BLaER1 treated with 17β-estradiol and CSF1 and Interleukin-3, amounts not matched to agents 10 nM and 100 nM (cell line): ENCODE measurements at regions not wholly inside any gene's neighbourhood (a gene's known extent, or its start where the extent isn't known, plus 50 kb on each side); places are given as distances from the start of the nearest gene placed in this dataset.
"Not testable (repeated sequence)": the region's sequence is repeated elsewhere in the genome, so short reads cannot be mapped to it uniquely, and the experiment has no call there.

ENCODE experiments used
- H3K27ac ChIP-seq, 11 experiments: shearing (Covaris generic); formaldehyde crosslinking; 2 replicates each; pipeline ENCODE4 v1.8.1; 2022
- H3K27me3 ChIP-seq, 11 experiments: shearing (Covaris generic); formaldehyde crosslinking; 2 replicates each; pipeline ENCODE4 v1.8.1; 2022
- H3K36me3 ChIP-seq, 11 experiments: shearing (Covaris generic); formaldehyde crosslinking; 2 replicates each; pipeline ENCODE4 v1.8.1; 2022
- H3K4me1 ChIP-seq, 10 experiments: shearing (Covaris generic); formaldehyde crosslinking; 2 replicates each; pipeline ENCODE4 v1.8.1; 2022
- H3K4me2 ChIP-seq, 11 experiments: shearing (Covaris generic); formaldehyde crosslinking; 2 replicates each; pipeline ENCODE4 v1.8.1; 2022
- H3K4me3 ChIP-seq, 10 experiments: shearing (Covaris generic); formaldehyde crosslinking; 2 replicates each; pipeline ENCODE4 v1.8.1; 2022
- H3K9ac ChIP-seq, 11 experiments: shearing (Covaris generic); formaldehyde crosslinking; 2 replicates each; pipeline ENCODE4 v1.8.1; 2022
- H3K9me3 ChIP-seq, 11 experiments: shearing (Covaris generic); formaldehyde crosslinking; replicated peaks in 1 of 11; 2 replicates each; pipeline ENCODE4 v1.8.1; 2022
- H4K20me1 ChIP-seq, 11 experiments: shearing (Covaris generic); formaldehyde crosslinking; 2 replicates each; pipeline ENCODE4 v1.8.1; 2022
- Cebpa-rat ChIP-seq, 11 experiments: shearing (Covaris generic); IDR thresholded peaks; 2 replicates each; pipeline ENCODE4 v1.8.1; 2022

DNA sequence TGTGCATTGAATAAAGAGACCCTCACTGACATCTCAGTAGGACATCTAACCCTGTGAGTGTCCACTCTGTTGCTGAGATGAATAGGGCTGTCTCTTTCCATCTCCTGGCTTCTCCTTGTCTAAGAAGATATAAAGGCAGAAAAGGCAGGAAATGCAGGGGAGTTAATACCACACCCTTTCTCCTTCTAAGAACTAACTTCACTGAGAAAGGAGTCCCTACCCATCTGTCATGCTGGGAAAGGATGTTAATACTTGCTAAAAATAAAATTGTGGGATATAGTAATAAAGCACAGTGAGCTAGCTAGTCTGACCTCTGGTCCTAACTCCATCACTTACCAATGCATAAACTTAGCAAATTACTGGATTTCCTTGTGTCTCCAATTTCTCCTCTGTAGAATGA lies 213.9 kb upstream of the FIGN start:
- Histone ChIP-seq H3K36me3 (no peaks in the 10 kb centered on the region), H3K9ac (no peak overlapping the region), H4K20me1 (no peaks in the 10 kb centered on the region), H3K27ac (no peak overlapping the region), H3K4me2 (no peak overlapping the region), H3K4me3 (no peak overlapping the region), H3K4me1 (no peaks in the 10 kb centered on the region), H3K27me3 (no peaks in the 10 kb centered on the region), H3K9me3 (no peaks in the 10 kb centered on the region)
- no peak for TF ChIP-seq Cebpa-rat (IDR thresholded peaks at IDR 0.05)

DNA sequence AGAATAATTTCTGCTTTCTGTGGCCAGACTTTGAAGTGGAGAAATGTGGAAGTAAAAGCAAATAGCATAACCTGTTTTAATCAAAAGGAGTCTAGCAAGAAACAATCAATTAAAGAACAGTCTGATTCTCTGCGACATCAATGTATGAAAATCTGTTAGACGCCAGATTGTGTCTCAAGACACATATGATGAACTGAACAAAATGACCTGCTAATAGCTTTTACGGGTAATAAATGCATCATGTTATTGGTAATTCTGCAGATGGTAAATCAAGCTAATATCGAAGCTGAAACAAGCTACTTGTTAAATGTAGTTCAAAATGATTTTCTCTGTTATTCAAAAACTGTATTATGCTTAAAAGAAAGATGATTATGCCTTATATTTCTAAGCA lies 208.5 kb upstream of the FIGN start:
- no peaks in the 10 kb centered on the region for H3K36me3 ChIP-seq
- no peak overlapping the region for H3K4me2 ChIP-seq
- H4K20me1 ChIP-seq, result no peaks in the 10 kb centered on the region
- no peak overlapping the region for H3K9ac ChIP-seq
- no peaks in the 10 kb centered on the region for H3K9me3 ChIP-seq
- no peak for TF ChIP-seq Cebpa-rat (IDR thresholded peaks at IDR 0.05)
- no peak overlapping the region for H3K27ac ChIP-seq
- no peak overlapping the region for H3K4me3 ChIP-seq
- no peaks in the 10 kb centered on the region for H3K4me1 ChIP-seq
- H3K27me3 ChIP-seq, result no peaks in the 10 kb centered on the region

DNA sequence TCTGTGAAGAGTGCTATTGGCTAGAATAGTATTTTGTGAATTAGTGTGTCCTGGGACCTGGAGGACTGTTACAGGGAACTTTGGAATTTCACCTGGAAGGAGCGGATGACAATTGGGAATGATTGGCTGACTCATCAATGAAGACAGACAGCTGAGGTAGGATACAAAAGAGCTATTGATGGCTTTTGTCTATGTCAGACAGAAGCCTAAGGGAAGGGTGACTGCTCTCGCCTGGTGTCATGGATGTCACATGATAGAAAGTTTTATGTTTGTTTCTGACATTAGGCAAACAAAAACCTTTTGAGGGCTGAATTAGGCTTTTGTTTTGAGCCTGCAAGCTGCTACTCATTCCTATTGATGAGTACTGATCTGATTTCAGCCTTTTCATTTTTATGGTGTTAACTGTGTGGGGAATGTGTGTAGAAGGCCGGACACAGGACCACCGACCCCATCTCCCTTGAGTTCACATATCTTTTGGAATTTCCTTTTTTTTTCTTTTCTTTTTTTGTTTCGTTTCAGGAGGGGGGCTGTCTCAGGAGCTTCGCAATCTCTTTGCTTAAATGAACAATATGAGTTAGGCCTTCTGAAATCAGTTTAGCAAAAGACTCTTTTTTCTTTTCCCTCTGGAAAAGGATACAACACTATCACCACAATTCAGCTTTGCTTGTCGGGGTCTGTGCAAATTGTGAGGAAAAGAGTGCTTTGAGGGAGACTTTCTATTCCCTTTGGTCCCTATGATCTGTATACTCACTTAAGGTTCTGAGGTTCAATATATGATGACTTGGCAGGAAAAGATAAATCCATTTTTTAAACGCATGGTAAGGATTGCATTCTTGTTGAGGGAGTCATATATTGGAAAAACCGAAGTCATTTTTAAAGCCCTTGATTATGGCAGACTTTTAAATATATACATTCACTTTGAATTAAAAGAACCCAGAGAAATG lies 207.9 kb upstream of the FIGN start:
- Histone ChIP-seq H3K4me3 (no peak overlapping the region), H3K4me2 (no peak overlapping the region), H3K9ac (no peak overlapping the region), H3K9me3 (no peaks in the 10 kb centered on the region), H4K20me1 (no peaks in the 10 kb centered on the region), H3K36me3 (no peaks in the 10 kb centered on the region), H3K27ac (no peak overlapping the region), H3K4me1 (0 out of 20 replicates have a peak, but pooled peaks cover 0 to 1% (median 0%) of the 10 kb centered on the region in 10 experiments), H3K27me3 (no peaks in the 10 kb centered on the region)
- TF ChIP-seq Cebpa-rat (IDR thresholded peaks at IDR 0.05), result no peak

DNA sequence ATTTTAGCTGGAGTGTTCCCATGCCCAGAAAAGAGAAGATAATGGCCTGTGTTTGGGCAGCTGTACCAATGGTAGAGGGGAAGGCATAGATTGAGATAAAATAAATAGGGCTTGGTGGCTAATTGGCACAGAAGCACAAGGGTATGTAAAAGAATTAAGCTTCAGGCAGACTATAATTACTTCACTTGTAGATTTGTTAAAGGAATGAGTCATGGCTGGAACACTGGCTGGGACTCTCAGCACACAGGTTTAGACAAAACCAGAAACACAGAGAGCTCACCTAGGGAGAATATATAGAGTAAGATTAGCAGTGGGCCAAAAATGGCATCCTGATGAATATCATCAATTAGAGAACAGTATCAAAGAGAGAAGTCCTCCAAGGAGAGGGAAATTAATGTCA lies 198.3 kb upstream of the FIGN start:
- Histone ChIP-seq H3K9me3 (no peaks in the 10 kb centered on the region), H3K4me3 (no peak overlapping the region), H3K27me3 (no peaks in the 10 kb centered on the region), H3K4me1 (peaks cover 0 to 8% (median 0%) of the 10 kb centered on the region in 10 experiments; a peak in 1 of 20 replicates), H3K9ac (no peak overlapping the region), H4K20me1 (no peaks in the 10 kb centered on the region), H3K4me2 (no peak overlapping the region), H3K36me3 (no peaks in the 10 kb centered on the region), H3K27ac (no peak overlapping the region)
- no peak for TF ChIP-seq Cebpa-rat (IDR thresholded peaks at IDR 0.05)

DNA sequence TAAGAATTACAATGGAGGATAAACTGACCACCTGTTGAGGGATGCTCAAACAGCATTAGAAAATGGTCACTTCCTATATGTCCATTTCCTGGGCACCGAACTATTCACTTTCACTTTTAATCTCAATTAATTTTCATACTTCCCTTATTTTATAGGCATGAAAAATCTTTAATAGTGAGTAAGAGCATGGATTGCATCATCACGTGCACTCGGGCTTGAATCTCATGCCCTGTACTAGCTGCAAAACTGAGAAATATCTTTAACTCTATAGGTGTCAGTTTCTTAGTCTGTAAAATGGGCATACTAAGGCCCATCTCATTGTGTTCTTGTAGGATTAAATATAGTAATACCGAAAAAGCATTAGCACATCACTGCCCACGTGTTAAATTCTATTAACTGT lies 183.9 kb upstream of the FIGN start:
- Histone ChIP-seq H3K9ac (no peak overlapping the region), H3K9me3 (no peaks in the 10 kb centered on the region), H4K20me1 (no peaks in the 10 kb centered on the region), H3K4me3 (no peak overlapping the region), H3K4me2 (no peak overlapping the region), H3K36me3 (no peaks in the 10 kb centered on the region), H3K4me1 (no peaks in the 10 kb centered on the region), H3K27me3 (no peaks in the 10 kb centered on the region), H3K27ac (no peak overlapping the region)
- TF ChIP-seq Cebpa-rat (IDR thresholded peaks at IDR 0.05), result peak in 4 of 11 experiments; percentile 19 to 37 (median 30); a peak in 3 of 22 replicates

DNA sequence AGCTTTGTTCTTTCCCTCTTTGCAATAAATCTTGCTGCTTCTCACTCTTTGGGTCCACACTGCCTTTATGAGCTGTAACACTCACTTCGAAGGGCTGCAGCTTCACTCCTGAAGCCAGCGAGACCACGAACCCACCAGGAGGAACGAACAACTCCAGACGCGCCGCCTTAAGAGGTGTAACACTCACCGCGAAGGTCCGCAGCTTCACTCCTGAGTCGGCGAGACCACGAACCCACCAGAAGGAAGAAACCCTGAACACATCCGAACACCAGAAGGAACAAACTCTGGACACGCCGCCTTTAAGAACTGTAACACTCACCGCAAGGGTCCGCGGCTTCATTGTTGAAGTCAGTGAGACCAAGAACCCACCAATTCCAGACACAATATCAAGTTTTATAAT lies 178.7 kb upstream of the FIGN start:
- H3K36me3 ChIP-seq, H4K20me1 ChIP-seq, H3K4me1 ChIP-seq, H3K27me3 ChIP-seq, H3K9ac ChIP-seq, H3K27ac ChIP-seq, H3K4me2 ChIP-seq, H3K4me3 ChIP-seq: not testable (repeated sequence)
- peaks cover 10 to 39% (median 27%) of the 10 kb centered on the region in 11 experiments for H3K9me3 ChIP-seq

DNA sequence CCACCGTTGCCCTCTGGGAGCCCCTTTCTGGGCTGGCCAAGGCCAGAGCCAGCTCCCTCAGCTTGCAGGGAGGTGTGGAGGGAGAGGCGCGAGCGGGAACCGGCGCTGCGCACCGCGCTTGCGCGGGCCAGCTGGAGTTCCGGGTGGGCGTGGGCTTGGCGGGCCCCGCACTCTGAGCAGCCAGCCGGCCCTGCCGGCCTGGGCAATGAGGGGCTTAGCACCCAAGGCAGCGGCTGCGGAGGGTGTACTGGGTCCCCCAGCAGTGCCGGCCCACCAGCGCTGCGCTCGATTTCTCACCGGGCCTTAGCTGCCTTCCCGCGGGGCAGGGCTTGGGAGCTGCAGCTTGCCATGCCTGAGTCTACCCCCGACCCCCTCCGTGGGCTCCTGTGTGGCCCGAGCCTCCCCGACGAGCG lies 177.7 kb upstream of the FIGN start:
- H3K4me3 ChIP-seq, H3K4me2 ChIP-seq, H3K36me3 ChIP-seq, H4K20me1 ChIP-seq, H3K27ac ChIP-seq, H3K9ac ChIP-seq, H3K27me3 ChIP-seq, H3K4me1 ChIP-seq: not testable (repeated sequence)
- peaks cover 16 to 43% (median 31%) of the 10 kb centered on the region in 11 experiments for H3K9me3 ChIP-seq

DNA sequence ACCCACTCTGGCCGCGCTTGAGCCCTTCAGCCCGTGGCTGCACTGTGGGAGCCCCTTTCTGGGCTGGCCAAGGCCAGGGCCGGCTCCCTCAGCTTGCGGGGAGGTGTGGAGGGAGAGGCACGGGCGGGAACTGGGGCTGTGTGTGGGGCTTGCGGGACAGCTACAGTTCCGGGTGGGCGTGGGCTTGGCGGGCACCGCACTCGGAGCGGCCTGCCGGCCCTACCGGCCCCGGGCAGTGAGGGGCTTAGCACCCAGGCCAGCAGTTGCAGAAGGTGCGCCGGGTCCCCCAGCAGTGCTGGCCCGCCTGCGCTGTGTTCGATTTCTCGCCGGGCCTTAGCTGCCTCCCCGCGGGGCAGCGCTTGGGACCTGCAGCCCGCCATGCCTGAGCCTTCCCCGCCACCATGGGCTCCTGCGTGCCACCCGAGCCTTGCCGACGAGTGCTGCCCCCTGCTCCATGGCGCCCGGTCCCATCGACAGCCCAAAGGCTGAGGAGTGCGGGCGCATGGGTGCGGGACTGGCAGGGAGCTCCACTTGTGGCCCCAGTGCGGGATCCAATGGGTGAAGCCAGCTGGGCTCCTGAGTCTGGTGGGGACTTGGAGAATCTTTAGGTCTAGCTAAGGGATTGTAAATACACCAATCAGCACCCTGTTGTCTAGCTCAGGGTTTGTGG lies 173.7 kb upstream of the FIGN start:
- Histone ChIP-seq H3K27ac (no peak overlapping the region), H3K4me2 (no peak overlapping the region), H3K4me3 (no peak overlapping the region), H4K20me1 (no peaks in the 10 kb centered on the region), H3K27me3 (no peaks in the 10 kb centered on the region), H3K9ac (no peak overlapping the region), H3K4me1 (no peaks in the 10 kb centered on the region), H3K36me3 (no peaks in the 10 kb centered on the region), H3K9me3 (peaks cover 16 to 43% (median 31%) of the 10 kb centered on the region in 11 experiments)
- no peak for TF ChIP-seq Cebpa-rat (IDR thresholded peaks at IDR 0.05)

DNA sequence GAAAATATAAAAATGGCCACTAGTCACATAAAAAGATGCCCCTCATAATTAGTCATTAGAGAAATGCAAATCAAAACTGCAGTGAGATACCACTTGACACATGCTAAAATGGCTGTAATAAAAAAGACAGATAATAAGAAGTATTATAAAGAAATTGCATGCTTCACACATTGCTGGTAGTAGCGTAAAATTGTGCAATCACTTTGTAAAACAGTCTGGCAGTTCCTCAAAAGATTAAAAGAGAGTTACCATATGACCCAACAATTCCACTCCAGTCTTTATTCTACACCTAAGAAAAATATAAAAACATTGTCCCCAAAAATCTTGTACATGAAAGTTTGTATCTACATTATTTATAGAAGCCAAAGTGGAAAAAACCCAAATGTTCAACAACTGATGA lies 170.6 kb upstream of the FIGN start:
- no peak overlapping the region for H3K4me3 ChIP-seq
- H3K4me1 ChIP-seq, result no peaks in the 10 kb centered on the region
- no peak overlapping the region for H3K27ac ChIP-seq
- no peaks in the 10 kb centered on the region for H3K36me3 ChIP-seq
- H3K9ac ChIP-seq, result no peak overlapping the region
- H4K20me1 ChIP-seq, result no peaks in the 10 kb centered on the region
- H3K9me3 ChIP-seq, result peaks cover 10 to 21% (median 19%) of the 10 kb centered on the region in 11 experiments
- H3K27me3 ChIP-seq, result no peaks in the 10 kb centered on the region
- no peak overlapping the region for H3K4me2 ChIP-seq
- TF ChIP-seq Cebpa-rat (IDR thresholded peaks at IDR 0.05), result 0 out of 22 replicates have a peak, but pooled peaks of 1 of the 11 experiments have one; percentile 26
